ENCODE measurements at regions not wholly inside any gene's neighbourhood (a gene's known extent, or its start where the extent isn't known, plus 50 kb on each side); places are given as distances from the start of the nearest gene placed in this dataset.

DNA sequence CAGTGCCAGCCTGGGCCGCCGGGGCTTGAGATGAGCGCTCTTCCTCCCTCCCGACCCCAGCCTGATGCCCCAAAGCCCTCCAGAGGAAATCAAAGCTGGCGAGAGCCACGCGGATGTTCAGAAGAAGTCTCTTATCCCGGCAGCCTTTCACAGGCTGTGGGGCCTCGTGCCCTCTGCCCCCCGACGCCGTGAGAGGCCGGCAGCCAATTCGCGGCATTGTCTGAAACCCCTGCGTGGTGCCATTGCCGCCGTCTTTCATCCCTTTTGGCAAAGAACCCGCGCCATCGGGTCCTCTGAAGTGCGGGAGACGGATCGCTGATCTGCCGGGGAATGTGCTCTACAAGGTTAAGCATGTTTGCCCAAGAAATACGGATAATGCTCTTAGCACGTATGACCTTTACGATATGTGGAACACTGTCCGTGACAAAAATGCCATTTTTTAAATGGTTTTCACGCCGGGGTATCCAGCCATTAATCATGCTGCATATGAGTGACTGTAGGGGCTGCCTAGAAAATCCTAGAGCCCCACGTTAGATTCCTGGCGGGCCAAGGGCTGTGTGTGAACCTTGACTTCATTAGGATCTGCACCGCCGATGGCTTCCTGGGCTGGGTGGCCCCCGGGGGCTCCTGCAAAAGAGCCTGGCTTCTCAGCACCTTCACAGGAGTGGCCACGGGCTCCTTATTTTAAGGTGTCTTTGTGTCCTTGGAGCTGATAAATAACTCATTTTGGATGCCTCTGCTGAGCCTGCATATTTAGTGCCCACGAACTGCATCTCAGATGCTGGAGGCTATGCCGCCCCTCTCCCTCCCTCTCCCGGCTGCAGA, 165.1 kb upstream of the TNRC6C start:
- Mint-ChIP-seq H3K36me3 (peaks cover 6% of the 10 kb centered on the region), H3K27me3 (ENCODE audit: low read depth) (peaks cover 65% of the 10 kb centered on the region), H3K4me3 (no peak overlapping the region), H3K4me1 (peaks cover 55% of the 10 kb centered on the region), H3K27ac (no peak overlapping the region), H3K9me3 (no peaks in the 10 kb centered on the region)
- POLR2A ChIA-PET, result no interaction called here
- CTCF ChIA-PET, result interaction anchor here (1.1 to 1.2 kb wide), 2 partner anchors 8 to 363 kb away, joined by 4 read pairs; no protein-coding TSS in a partner anchor
- DNase-seq (ENCODE audit: low spot score) (no peak), ATAC-seq (no peak)
- TF ChIP-seq ZNF121 (CRISPR knock-in tag; IDR thresholded peaks at IDR 0.05) (no peak), OVOL2 (CRISPR knock-in tag; IDR thresholded peaks at IDR 0.05; ENCODE audit: borderline replicate concordance) (no peak), NR1H2 (CRISPR knock-in tag; IDR thresholded peaks at IDR 0.05) (no peak), TEAD1 (CRISPR knock-in tag; IDR thresholded peaks at IDR 0.05) (no peak), ESRRA (CRISPR knock-in tag; IDR thresholded peaks at IDR 0.05; ENCODE audit: borderline replicate concordance) (no peak), FOXK1 (CRISPR knock-in tag; IDR thresholded peaks at IDR 0.05) (no peak), NFYB (CRISPR knock-in tag; conservative IDR thresholded peaks at IDR 0.05; ENCODE audit: low read depth) (no peak), EMX1 (CRISPR knock-in tag; IDR thresholded peaks at IDR 0.05) (no peak), ZNF423 (CRISPR knock-in tag; IDR thresholded peaks at IDR 0.05) (no peak), KAT7 (CRISPR knock-in tag; IDR thresholded peaks at IDR 0.05; ENCODE audit: borderline replicate concordance) (no peak), NFE2L1 (CRISPR knock-in tag; IDR thresholded peaks at IDR 0.05) (no peak), ZBTB21 (CRISPR knock-in tag; IDR thresholded peaks at IDR 0.05; ENCODE audit: borderline replicate concordance) (no peak), ZNF263 (CRISPR knock-in tag; IDR thresholded peaks at IDR 0.05; ENCODE audit: low read depth) (no peak), IRF2 (CRISPR knock-in tag; IDR thresholded peaks at IDR 0.05; ENCODE audit: borderline replicate concordance, low read depth) (no peak)
- TF ChIP-seq, protein P1, sequence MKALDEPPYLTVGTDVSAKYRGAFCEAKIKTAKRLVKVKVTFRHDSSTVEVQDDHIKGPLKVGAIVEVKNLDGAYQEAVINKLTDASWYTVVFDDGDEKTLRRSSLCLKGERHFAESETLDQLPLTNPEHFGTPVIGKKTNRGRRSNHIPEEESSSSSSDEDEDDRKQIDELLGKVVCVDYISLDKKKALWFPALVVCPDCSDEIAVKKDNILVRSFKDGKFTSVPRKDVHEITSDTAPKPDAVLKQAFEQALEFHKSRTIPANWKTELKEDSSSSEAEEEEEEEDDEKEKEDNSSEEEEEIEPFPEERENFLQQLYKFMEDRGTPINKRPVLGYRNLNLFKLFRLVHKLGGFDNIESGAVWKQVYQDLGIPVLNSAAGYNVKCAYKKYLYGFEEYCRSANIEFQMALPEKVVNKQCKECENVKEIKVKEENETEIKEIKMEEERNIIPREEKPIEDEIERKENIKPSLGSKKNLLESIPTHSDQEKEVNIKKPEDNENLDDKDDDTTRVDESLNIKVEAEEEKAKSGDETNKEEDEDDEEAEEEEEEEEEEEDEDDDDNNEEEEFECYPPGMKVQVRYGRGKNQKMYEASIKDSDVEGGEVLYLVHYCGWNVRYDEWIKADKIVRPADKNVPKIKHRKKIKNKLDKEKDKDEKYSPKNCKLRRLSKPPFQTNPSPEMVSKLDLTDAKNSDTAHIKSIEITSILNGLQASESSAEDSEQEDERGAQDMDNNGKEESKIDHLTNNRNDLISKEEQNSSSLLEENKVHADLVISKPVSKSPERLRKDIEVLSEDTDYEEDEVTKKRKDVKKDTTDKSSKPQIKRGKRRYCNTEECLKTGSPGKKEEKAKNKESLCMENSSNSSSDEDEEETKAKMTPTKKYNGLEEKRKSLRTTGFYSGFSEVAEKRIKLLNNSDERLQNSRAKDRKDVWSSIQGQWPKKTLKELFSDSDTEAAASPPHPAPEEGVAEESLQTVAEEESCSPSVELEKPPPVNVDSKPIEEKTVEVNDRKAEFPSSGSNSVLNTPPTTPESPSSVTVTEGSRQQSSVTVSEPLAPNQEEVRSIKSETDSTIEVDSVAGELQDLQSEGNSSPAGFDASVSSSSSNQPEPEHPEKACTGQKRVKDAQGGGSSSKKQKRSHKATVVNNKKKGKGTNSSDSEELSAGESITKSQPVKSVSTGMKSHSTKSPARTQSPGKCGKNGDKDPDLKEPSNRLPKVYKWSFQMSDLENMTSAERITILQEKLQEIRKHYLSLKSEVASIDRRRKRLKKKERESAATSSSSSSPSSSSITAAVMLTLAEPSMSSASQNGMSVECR (CRISPR knock-in tag; IDR thresholded peaks at IDR 0.05; ENCODE audit: borderline replicate concordance), result no peak
- TF ChIP-seq, protein P2, sequence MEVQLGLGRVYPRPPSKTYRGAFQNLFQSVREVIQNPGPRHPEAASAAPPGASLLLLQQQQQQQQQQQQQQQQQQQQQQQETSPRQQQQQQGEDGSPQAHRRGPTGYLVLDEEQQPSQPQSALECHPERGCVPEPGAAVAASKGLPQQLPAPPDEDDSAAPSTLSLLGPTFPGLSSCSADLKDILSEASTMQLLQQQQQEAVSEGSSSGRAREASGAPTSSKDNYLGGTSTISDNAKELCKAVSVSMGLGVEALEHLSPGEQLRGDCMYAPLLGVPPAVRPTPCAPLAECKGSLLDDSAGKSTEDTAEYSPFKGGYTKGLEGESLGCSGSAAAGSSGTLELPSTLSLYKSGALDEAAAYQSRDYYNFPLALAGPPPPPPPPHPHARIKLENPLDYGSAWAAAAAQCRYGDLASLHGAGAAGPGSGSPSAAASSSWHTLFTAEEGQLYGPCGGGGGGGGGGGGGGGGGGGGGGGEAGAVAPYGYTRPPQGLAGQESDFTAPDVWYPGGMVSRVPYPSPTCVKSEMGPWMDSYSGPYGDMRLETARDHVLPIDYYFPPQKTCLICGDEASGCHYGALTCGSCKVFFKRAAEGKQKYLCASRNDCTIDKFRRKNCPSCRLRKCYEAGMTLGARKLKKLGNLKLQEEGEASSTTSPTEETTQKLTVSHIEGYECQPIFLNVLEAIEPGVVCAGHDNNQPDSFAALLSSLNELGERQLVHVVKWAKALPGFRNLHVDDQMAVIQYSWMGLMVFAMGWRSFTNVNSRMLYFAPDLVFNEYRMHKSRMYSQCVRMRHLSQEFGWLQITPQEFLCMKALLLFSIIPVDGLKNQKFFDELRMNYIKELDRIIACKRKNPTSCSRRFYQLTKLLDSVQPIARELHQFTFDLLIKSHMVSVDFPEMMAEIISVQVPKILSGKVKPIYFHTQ (CRISPR knock-in tag; IDR thresholded peaks at IDR 0.05), result no peak
- TF ChIP-seq, protein P3, sequence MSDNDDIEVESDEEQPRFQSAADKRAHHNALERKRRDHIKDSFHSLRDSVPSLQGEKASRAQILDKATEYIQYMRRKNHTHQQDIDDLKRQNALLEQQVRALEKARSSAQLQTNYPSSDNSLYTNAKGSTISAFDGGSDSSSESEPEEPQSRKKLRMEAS (CRISPR knock-in tag; IDR thresholded peaks at IDR 0.05), result no peak
- TF ChIP-seq, protein P4, sequence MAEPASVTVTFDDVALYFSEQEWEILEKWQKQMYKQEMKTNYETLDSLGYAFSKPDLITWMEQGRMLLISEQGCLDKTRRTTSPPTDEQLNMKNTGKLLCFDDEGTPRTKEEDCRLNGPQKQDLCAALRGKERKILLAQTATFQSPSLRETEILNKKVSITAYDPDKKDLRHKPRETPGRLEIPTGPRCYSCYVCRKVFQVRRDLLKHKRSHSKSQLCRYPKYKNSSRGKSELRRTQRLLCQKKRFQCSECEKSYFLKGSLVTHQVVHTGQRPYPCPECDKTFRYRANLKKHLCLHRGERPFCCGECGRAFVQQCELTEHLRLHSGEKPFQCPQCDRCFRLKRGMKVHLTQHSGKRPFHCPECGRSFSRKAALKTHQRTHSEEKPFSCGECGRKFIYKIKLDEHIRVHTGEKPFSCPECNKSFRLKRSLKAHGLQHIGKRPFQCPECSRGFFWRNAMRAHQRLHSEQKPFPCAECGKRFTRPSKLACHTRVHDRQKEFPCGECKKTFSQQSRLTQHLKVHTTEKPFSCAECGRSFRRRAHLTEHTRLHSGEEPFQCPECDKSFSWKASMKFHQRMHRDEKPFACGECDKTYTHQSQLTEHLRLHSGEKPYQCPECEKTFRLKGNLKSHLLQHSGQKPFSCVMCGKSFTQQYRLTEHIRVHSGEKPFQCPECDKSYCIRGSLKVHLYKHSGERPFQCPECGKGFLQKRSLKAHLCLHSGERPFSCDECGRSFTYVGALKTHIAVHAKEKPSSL (CRISPR knock-in tag; conservative IDR thresholded peaks at IDR 0.05), result no peak
- TF ChIP-seq, protein P5, sequence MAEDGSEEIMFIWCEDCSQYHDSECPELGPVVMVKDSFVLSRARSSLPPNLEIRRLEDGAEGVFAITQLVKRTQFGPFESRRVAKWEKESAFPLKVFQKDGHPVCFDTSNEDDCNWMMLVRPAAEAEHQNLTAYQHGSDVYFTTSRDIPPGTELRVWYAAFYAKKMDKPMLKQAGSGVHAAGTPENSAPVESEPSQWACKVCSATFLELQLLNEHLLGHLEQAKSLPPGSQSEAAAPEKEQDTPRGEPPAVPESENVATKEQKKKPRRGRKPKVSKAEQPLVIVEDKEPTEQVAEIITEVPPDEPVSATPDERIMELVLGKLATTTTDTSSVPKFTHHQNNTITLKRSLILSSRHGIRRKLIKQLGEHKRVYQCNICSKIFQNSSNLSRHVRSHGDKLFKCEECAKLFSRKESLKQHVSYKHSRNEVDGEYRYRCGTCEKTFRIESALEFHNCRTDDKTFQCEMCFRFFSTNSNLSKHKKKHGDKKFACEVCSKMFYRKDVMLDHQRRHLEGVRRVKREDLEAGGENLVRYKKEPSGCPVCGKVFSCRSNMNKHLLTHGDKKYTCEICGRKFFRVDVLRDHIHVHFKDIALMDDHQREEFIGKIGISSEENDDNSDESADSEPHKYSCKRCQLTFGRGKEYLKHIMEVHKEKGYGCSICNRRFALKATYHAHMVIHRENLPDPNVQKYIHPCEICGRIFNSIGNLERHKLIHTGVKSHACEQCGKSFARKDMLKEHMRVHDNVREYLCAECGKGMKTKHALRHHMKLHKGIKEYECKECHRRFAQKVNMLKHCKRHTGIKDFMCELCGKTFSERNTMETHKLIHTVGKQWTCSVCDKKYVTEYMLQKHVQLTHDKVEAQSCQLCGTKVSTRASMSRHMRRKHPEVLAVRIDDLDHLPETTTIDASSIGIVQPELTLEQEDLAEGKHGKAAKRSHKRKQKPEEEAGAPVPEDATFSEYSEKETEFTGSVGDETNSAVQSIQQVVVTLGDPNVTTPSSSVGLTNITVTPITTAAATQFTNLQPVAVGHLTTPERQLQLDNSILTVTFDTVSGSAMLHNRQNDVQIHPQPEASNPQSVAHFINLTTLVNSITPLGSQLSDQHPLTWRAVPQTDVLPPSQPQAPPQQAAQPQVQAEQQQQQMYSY (CRISPR knock-in tag; IDR thresholded peaks at IDR 0.05), result no peak

All from WTC11 (cell line).